ENCODE measurements at regions not wholly inside any gene's neighbourhood (a gene's known extent, or its start where the extent isn't known, plus 50 kb on each side); places are given as distances from the start of the nearest gene placed in this dataset.

- DNase-seq (ENCODE audit: low read depth in 3 of 3) = no peak
Observed at GRCh38 chr2:16319551-16320121, 346.0 kb downstream of the CYRIA start.

- DNase-seq (ENCODE audit: low read depth in 3 of 3) = no peak
Observed at GRCh38 chr2:16318474-16319195, 347.0 kb downstream of the CYRIA start.

- no peak for DNase-seq (ENCODE audit: low read depth in 3 of 3)
Observed at GRCh38 chr2:16318051-16318450, 347.6 kb downstream of the CYRIA start.

DNA sequence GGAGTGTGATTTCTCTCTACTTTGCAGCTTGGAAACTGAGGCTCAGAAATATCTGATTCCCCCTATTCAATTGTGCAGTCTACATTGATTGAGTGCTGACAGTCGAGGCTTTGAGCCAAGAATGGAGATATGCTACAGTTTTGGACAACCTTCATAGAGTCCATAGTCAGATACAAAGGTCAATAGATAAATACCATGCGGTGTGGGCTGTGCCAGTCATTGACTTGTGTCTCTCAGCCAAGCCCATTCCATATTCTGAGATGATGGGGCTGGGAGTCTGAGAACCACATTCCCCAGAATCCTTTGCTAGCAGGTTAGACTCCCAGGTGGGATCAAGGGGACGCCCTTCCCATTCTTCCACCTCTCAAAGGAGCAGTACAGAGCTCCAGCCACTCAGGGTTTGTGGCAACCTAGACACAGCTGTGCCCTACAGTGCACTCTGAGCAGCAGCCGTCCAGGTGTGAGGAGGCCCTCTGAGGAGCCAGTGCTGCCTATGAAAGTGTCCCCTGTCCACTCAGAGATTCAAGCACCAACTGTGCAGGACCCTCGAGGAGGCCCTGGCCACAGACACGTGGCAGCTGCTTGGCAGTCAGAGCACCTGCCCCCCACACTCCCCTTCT is 348.3 kb downstream of the CYRIA start:
- DNase-seq (ENCODE audit: low read depth in 3 of 3) = no peak

DNA sequence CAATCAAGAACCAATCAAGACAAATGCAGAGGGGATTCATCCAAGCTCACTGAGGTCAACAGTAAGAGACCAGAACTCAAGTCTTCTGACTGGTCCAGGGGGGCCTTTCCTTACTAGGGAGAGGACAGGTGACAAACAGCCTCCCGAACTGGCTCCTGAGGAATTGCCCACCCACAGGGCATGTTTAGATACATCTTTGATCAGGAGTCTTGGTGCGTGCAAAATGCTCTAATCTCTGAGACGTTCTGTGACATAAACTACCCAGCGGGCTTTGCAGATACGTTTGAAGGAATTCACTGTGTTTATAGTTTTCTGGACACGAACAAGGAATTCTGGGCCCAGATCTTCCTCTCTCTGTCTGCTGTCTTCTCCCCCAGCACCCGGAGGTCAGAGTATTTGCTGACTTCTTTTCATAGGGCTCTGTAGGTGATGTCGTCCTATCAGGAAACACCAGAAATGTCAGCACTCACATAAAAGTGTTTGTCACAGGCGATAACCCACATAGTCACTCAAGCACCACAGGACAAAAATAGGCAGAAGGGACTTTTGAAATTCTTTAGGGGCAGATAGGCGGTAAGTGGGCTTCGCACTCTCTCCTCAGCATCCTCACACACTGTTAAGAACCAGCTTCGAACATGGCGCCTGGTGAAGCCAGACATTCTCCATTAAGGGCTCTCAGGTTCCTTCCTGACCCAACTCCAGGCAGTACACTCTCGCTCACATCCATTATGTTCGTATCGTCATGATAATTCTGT is 349.0 kb downstream of the CYRIA start:
- DNase-seq (ENCODE audit: low read depth in 3 of 3) = no peak

- DNase-seq (ENCODE audit: low read depth in 3 of 3) = no peak
Observed at GRCh38 chr2:16315908-16316307, 349.7 kb downstream of the CYRIA start.

DNA sequence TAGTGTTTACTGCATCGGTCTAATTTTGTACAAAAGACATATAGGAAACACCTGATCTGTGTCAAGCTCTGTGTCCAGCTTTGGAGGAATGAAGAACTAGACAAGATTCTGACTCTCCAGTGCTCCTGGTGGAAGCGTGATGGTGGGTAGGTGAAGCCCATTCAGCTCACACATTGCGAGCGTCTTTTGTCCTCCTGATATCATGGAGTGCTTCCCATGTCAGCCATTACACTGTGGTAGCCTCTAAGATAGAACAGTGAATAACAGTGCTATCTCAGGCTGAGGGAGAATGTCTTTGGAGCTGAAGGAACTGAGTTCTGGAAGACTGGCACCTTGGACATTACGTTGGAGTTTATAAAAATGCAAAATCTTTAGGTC is 350.2 kb downstream of the CYRIA start:
- no peak for DNase-seq (ENCODE audit: low read depth in 3 of 3)

- DNase-seq (ENCODE audit: low read depth in 3 of 3) = no peak
Observed at GRCh38 chr2:16314691-16315457, 350.8 kb downstream of the CYRIA start.

GRCh38 chr2:16314001-16314400 is 351.6 kb downstream of the CYRIA start:
- no peak for DNase-seq (ENCODE audit: low read depth in 3 of 3)

GRCh38 chr2:16313235-16313975 is 352.2 kb downstream of the CYRIA start:
- no peak for DNase-seq (ENCODE audit: low read depth in 3 of 3)

- no peak for DNase-seq (ENCODE audit: low read depth in 3 of 3)
Observed at GRCh38 chr2:16312771-16313170, 352.9 kb downstream of the CYRIA start.

- no peak for DNase-seq (ENCODE audit: low read depth in 3 of 3)
Observed at GRCh38 chr2:16311521-16312440, 353.9 kb downstream of the CYRIA start.

DNA sequence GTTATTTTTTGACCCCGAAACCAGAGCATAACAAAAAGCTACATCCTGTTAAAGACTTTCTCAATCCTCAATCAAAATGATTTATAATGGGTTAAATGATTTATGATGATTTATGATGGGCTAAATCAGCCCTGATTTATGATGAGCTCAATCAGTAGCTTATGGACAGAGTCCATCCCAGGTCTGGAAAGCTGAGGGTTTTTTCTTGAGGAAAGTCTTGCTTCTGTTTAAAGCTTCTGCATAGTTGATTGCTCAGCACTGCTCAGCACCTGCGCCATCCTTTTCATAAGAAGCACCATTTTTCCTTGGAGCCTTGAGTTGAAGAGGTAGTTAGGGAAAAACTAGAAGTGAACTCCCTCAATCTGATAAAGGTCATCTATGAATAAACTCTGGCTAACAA is 356.8 kb downstream of the CYRIA start:
- no peak for DNase-seq (ENCODE audit: low read depth in 3 of 3)

- no peak for DNase-seq (ENCODE audit: low read depth in 3 of 3)
Observed at GRCh38 chr2:16304876-16305590, 360.6 kb downstream of the CYRIA start.

- no peak for DNase-seq (ENCODE audit: low read depth in 3 of 3)
Observed at GRCh38 chr2:16303761-16304160, 361.9 kb downstream of the CYRIA start.

DNA sequence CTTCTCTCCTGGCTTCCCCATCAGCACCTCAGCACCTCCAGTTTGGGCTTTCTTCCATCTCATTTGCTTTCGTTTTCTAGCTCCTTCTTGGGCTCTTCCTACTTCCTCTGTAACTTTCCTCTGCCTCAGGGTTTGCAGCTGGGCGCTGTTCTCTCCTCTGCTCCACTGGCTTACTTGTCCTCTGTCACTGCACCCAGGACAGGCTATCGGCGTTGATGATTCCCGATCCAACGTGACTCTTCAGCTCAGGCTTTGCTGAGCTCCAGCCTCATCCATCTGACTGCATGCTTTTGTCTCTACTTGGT is 362.4 kb downstream of the CYRIA start:
- DNase-seq (ENCODE audit: low read depth in 3 of 3) = no peak

DNA sequence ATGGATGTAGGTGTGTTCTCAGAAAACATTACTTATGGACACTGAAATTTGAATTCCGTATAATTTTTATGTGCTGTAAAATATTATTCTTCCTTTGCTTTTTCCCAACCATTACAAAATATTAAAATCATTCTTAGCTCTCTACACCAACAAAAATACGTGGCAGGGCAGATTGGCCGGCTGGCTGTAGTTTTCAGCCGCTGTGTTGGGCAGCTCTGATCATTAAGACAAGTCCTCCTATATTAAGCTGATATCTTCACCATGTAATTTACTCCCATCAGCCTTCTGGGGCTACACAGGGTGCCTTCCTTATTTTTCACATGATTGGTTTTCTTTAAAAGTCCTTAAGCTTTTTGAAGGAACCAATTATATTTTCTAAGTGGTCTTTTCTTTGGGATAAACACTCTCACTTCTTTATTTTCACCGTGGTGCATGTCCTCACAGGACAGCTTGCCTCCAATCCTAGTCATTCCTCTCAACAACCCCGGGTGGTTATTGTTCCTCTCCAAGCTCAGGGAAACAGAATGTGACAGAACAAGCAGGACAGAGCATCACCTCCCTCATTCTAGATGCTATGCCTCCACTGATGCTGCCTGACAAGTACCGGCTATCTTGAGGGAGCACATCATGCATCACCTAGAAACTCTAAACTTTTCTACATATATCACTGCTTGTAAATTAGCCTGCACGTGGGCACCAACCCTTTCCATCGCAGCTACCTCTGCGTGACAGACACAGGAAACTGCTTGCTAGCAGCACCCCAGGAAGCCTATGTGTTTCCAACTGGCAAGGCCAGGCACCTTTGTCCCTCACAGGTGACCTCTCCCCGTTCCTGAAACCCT is 362.3 kb downstream of the MYCN start:
- no peak for DNase-seq (ENCODE audit: low read depth in 3 of 3)

DNA sequence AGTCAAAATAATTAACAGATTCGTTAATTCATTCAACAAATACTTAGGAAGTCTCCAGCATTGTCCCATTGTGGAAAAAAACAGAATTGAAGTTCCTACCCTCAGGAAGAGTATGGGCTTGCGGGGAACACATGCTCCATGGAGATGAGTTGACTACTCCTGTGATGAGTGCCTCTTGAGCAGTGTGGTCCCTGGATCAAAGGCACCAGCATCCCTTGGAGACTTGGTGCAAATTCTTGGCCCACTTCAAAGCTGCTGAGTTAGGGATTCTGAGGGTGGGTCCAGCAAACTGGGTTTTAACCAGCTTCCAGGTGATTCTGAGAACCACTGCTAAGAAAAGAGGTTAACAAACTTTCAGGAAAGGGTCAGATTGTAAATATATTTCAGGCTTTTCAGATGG is 361.6 kb downstream of the MYCN start:
- DNase-seq (ENCODE audit: low read depth in 3 of 3) = no peak

DNA sequence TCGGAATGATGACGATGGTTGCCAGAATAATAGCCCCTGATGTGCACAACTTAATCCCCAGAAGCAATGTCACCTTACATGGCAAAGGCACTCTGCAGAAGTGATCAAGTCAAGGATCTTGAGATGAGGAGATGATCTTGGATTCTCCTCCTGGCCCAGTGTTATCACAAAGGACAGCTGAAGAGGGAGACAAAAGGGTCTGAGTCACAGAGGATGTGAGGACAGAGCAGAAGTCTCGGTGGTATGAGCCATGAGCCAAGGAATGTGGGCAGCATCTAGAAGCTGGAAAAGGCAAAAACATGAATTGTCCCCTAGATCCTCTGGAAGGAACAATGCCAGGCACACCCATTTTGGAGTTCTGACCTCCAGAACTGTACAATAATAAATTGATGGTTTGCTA is 358.5 kb downstream of the MYCN start:
- no peak for DNase-seq (ENCODE audit: low read depth in 3 of 3)

Data from stimulated activated CD4-positive, alpha-beta T cell treated with anti-CD3 and anti-CD28 coated beads, TNF-alpha, amount 100 ng/mL, for 4 hours (primary cell).